ENCODE measurements at regions not wholly inside any gene's neighbourhood (a gene's known extent, or its start where the extent isn't known, plus 50 kb on each side); places are given as distances from the start of the nearest gene placed in this dataset.

GRCh38 chr13:50672025-50672424, 171.5 kb downstream of the DLEU7 start:
- peaks cover 2% of the 10 kb centered on the region for H3K9me3 Mint-ChIP-seq

GRCh38 chr13:50675651-50676050, 167.8 kb downstream of the DLEU7 start:
- ChIA-PET POLR2A (no interaction called here), CTCF (no interaction called here)
- Mint-ChIP-seq H3K9me3 (no peaks in the 10 kb centered on the region), H3K27me3 (peaks cover 1% of the 10 kb centered on the region), H3K4me3 (no peak overlapping the region), H3K36me3 (ENCODE audit: low read depth) (no peaks in the 10 kb centered on the region), H3K4me1 (no peaks in the 10 kb centered on the region), H3K27ac (no peak overlapping the region)
- DNase-seq, result no peak

More at GRCh38 chr13:50672025-50672424, 171.5 kb downstream of the DLEU7 start:
- DNase-seq, result no peak
- ChIA-PET CTCF (interaction anchor here (0.5 kb wide), 1 partner anchor 359 kb away, joined by 5 read pairs; no protein-coding TSS in a partner anchor), POLR2A (no interaction called here)
- Mint-ChIP-seq H3K4me1 (no peaks in the 10 kb centered on the region), H3K27me3 (peaks cover 1% of the 10 kb centered on the region), H3K4me3 (no peak overlapping the region), H3K36me3 (ENCODE audit: low read depth) (no peaks in the 10 kb centered on the region), H3K27ac (no peak overlapping the region)

DNA sequence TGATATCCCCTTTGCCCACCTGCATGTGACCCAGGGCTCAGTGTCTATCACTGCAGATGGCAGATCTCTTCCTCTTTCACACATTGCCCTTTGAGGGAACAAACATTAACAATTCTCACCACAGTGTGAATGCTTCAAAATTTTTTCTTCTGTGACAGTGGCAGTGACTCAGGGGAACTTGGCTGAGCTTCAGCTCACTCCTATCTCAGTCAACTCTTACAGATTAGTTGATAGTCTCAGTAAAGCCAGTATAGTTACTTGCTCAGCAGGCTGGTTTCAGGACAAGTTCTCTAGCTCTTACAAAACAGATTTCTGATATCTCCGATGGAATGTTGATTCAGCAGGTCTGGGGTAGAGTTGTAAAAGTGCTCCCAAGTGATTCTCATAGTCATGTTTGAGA, 166.9 kb downstream of the DLEU7 start:
- Mint-ChIP-seq H3K36me3 (ENCODE audit: low read depth) (no peaks in the 10 kb centered on the region), H3K27me3 (peaks cover 1% of the 10 kb centered on the region), H3K27ac (no peak overlapping the region), H3K4me3 (no peak overlapping the region), H3K9me3 (no peaks in the 10 kb centered on the region), H3K4me1 (no peaks in the 10 kb centered on the region)
- POLR2A ChIA-PET, result no interaction called here
- CTCF ChIA-PET, result no interaction called here
- no peak for DNase-seq

- Mint-ChIP-seq H3K27me3 (no peaks in the 10 kb centered on the region), H3K9me3 (no peaks in the 10 kb centered on the region), H3K4me1 (no peaks in the 10 kb centered on the region), H3K4me3 (no peak overlapping the region), H3K36me3 (ENCODE audit: low read depth) (no peaks in the 10 kb centered on the region), H3K27ac (no peak overlapping the region)
- ChIA-PET POLR2A (no interaction called here), CTCF (no interaction called here)
- DNase-seq, result no peak
These were observed 166.2 kb downstream of the DLEU7 start for GRCh38 chr13:50677258-50677657.

GRCh38 chr13:50677687-50678463, 165.6 kb downstream of the DLEU7 start:
- Mint-ChIP-seq H3K27me3 (no peaks in the 10 kb centered on the region), H3K27ac (no peak overlapping the region), H3K4me1 (no peaks in the 10 kb centered on the region), H3K4me3 (no peak overlapping the region), H3K9me3 (no peaks in the 10 kb centered on the region), H3K36me3 (ENCODE audit: low read depth) (no peaks in the 10 kb centered on the region)
- DNase-seq, result no peak
- ChIA-PET POLR2A (no interaction called here), CTCF (interaction anchor here (1.2 to 1.6 kb wide), 2 partner anchors 12 to 31 kb away, joined by 3 to 4 read pairs; no protein-coding TSS in a partner anchor)

DNA sequence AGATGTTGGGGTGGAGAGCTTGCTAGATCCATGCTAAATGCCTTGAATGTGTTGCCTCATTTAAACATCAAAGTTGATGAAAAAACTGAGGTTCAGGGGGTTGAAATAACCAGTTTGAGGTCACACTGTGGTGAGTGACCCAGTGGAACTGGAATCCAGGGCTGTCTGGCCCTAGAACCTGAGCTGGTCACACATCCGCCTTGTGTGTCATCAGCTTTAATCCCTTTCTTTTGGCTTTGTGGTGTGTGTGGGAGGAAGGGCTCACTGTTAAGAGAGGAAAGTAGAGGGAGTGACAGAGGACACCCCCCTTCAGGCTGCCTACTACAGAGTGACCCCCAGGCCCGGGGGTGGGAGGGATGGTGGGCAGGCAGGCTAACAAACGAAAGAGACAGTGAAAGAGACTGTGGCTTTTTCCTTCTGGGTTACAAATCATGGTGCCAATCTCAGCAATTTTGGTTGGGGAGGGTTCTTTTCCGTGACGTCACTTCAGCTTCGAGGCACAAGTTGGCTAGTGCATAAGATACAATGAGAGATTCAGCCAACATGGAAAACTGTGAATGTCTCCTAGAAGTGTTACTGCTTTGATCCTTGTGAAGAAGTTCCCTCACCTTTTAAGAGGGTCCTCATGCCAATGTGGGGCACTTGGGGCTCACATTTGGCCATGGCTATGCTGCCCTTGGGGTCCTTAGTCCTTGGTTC, 164.9 kb downstream of the DLEU7 start:
- POLR2A ChIA-PET, result no interaction called here
- Mint-ChIP-seq H3K27ac (no peak overlapping the region), H3K4me1 (no peaks in the 10 kb centered on the region), H3K36me3 (ENCODE audit: low read depth) (no peaks in the 10 kb centered on the region), H3K27me3 (peaks cover 2% of the 10 kb centered on the region), H3K9me3 (no peaks in the 10 kb centered on the region), H3K4me3 (no peak overlapping the region)
- CTCF ChIA-PET, result interaction anchor here (1.2 to 1.6 kb wide), 2 partner anchors 12 to 32 kb away, joined by 3 to 4 read pairs; no protein-coding TSS in a partner anchor
- DNase-seq, result no peak

- Mint-ChIP-seq H3K27ac (no peak overlapping the region), H3K27me3 (peaks cover 3% of the 10 kb centered on the region), H3K4me1 (peaks cover 4% of the 10 kb centered on the region), H3K4me3 (no peak overlapping the region), H3K9me3 (no peaks in the 10 kb centered on the region), H3K36me3 (ENCODE audit: low read depth) (no peaks in the 10 kb centered on the region)
- CTCF ChIA-PET, result interaction anchor here (1.6 kb wide), 1 partner anchor 33 kb away, joined by 3 read pairs; no protein-coding TSS in a partner anchor
- DNase-seq, result no peak
- POLR2A ChIA-PET, result no interaction called here
These were observed 164.2 kb downstream of the DLEU7 start for GRCh38 chr13:50679321-50679720.

DNA sequence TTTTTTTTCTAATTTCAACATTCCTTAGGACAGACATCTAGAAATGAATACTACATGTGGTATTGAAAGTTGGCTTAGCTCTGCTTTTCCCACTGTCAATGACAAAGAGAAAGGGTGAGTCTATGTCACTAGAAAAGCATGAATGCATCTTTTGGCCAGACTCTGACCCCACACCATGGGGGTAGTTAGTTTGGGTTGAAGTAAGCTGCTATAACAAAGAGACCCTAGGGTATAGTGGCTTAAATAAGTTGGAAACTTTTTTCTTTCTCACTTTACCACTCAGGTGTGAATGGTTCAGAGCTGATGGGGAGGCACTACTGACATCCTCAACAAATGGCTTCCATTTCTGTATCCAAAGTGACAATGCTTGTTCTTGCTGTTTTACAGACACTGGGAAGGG, 161.5 kb downstream of the DLEU7 start:
- POLR2A ChIA-PET, result no interaction called here
- CTCF ChIA-PET, result no interaction called here
- Mint-ChIP-seq H3K36me3 (ENCODE audit: low read depth) (no peaks in the 10 kb centered on the region), H3K27ac (no peak overlapping the region), H3K27me3 (peaks cover 10% of the 10 kb centered on the region), H3K4me1 (peaks cover 12% of the 10 kb centered on the region), H3K4me3 (no peak overlapping the region), H3K9me3 (no peaks in the 10 kb centered on the region)
- no peak for DNase-seq

- H3K9me3 Mint-ChIP-seq, result no peaks in the 10 kb centered on the region
- no peak overlapping the region for H3K27ac Mint-ChIP-seq
- no peak for DNase-seq
- peaks cover 14% of the 10 kb centered on the region for H3K4me1 Mint-ChIP-seq
- CTCF ChIA-PET, result no interaction called here
- H3K4me3 Mint-ChIP-seq, result no peak overlapping the region
- H3K27me3 Mint-ChIP-seq, result peaks cover 10% of the 10 kb centered on the region
- POLR2A ChIA-PET, result no interaction called here
- no peaks in the 10 kb centered on the region for H3K36me3 Mint-ChIP-seq (ENCODE audit: low read depth)
These were observed 160.5 kb downstream of the DLEU7 start for GRCh38 chr13:50682966-50683365.

DNA sequence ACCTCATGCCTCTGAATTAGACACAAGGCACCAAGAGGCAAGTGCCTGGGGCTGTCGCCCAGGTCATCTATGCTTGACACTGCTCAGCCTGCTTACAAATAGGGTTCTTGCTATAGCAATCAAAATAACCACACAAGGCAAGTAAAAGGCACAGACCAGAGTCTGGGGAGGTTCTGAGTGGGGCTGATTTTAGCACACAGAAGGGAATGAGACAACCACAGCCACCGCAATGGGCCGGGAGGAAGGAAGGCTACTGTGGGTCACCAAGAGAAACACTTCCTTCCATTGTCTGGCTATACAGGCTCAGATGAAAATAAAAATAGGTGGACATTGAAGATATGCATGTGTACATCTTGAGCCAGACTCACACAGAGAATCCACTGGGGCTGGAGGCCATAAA, 159.1 kb downstream of the DLEU7 start:
- ChIA-PET POLR2A (no interaction called here), CTCF (no interaction called here)
- H3K27ac Mint-ChIP-seq, result no peak overlapping the region
- no peaks in the 10 kb centered on the region for H3K9me3 Mint-ChIP-seq
- H3K27me3 Mint-ChIP-seq, result peaks cover 10% of the 10 kb centered on the region
- H3K36me3 Mint-ChIP-seq (ENCODE audit: low read depth), result no peaks in the 10 kb centered on the region
- H3K4me1 Mint-ChIP-seq, result peaks cover 14% of the 10 kb centered on the region
- no peak for DNase-seq
- no peak overlapping the region for H3K4me3 Mint-ChIP-seq

DNA sequence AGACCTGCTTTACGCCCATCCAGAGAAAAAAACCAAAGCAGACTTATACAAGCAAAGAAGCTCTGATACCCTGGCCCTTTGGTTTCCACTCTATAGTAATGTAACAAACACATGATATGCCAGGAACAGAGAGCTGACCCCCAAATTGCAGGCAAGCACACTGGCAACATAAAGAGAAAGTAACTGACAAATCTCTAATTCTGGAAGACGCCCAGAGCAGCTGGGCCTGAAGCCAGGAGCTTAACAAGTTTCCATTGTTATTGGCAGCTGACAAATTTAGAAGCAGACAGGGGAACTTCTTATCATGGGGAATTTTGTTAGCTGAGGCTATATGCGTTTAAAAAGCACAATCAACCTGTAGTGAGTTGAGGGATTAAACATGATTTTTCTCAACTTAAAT, 158.0 kb downstream of the DLEU7 start:
- no peak for DNase-seq
- Mint-ChIP-seq H3K27ac (no peak overlapping the region), H3K36me3 (ENCODE audit: low read depth) (no peaks in the 10 kb centered on the region), H3K27me3 (peaks cover 10% of the 10 kb centered on the region), H3K4me1 (peaks cover 14% of the 10 kb centered on the region), H3K9me3 (no peaks in the 10 kb centered on the region), H3K4me3 (no peak overlapping the region)
- POLR2A ChIA-PET, result no interaction called here
- CTCF ChIA-PET, result interaction anchor here (1.5 kb wide), 1 partner anchor 20 kb away, joined by 4 read pairs; no protein-coding TSS in a partner anchor

GRCh38 chr13:50685956-50686355, 157.5 kb downstream of the DLEU7 start:
- H3K27me3 Mint-ChIP-seq, result peaks cover 10% of the 10 kb centered on the region
- CTCF ChIA-PET, result interaction anchor here (1.5 kb wide), 1 partner anchor 20 kb away, joined by 4 read pairs; no protein-coding TSS in a partner anchor
- H3K36me3 Mint-ChIP-seq (ENCODE audit: low read depth), result no peaks in the 10 kb centered on the region
- H3K9me3 Mint-ChIP-seq, result no peaks in the 10 kb centered on the region
- POLR2A ChIA-PET, result no interaction called here
- no peak overlapping the region for H3K27ac Mint-ChIP-seq
- DNase-seq, result no peak
- peaks cover 14% of the 10 kb centered on the region for H3K4me1 Mint-ChIP-seq
- H3K4me3 Mint-ChIP-seq, result no peak overlapping the region

GRCh38 chr13:50686551-50686950, 156.9 kb downstream of the DLEU7 start:
- no peaks in the 10 kb centered on the region for H3K36me3 Mint-ChIP-seq (ENCODE audit: low read depth)
- no peaks in the 10 kb centered on the region for H3K9me3 Mint-ChIP-seq
- peaks cover 14% of the 10 kb centered on the region for H3K4me1 Mint-ChIP-seq
- no peak overlapping the region for H3K4me3 Mint-ChIP-seq
- peak; percentile 15 for DNase-seq
- ChIA-PET POLR2A (no interaction called here), CTCF (interaction anchor here (1.5 kb wide), 1 partner anchor 19 kb away, joined by 4 read pairs; no protein-coding TSS in a partner anchor)
- no peak overlapping the region for H3K27ac Mint-ChIP-seq
- H3K27me3 Mint-ChIP-seq, result peaks cover 10% of the 10 kb centered on the region
